Inflammatory macrophage (primary cell): ENCODE measurements at regions not wholly inside any gene's neighbourhood (a gene's known extent, or its start where the extent isn't known, plus 50 kb on each side); places are given as distances from the start of the nearest gene placed in this dataset.

Experiments
- DNase-seq, 2 donors: peaks; one replicate each; pipeline ENCODE4 v3.0.0-alpha.2; 2020 to 2022

GRCh38 chr12:74818412-74818811, 280.8 kb downstream of the ATXN7L3B start:
- DNase-seq: no peak

GRCh38 chr12:74820324-74820723, 282.7 kb downstream of the ATXN7L3B start:
- no peak for DNase-seq

- no peak for DNase-seq
Measured at GRCh38 chr12:74836567-74836966, 298.9 kb downstream of the ATXN7L3B start.

GRCh38 chr12:74846116-74846515, 308.5 kb downstream of the ATXN7L3B start:
- DNase-seq: no peak

- no peak for DNase-seq
Measured at GRCh38 chr12:74847169-74847568, 309.5 kb downstream of the ATXN7L3B start.

DNA sequence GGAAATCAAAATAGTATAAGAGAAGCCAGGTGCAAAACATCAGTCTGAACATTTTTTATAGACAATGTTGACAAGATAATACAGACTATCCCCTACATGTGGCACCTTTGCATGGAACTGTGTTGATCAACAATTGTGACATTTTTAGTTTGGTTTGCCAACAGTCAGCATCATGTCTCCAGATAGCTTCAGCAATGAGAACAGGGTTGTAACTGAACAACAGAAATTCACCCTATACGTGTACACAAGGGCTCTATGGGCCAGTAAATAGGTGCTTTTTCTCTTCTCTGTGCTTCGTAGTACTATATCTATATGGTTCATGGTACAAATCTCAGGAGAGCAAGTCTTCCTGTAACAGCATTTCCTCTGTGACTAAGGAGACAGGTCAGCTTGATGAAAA, 310.4 kb downstream of the ATXN7L3B start:
- DNase-seq: no peak

DNA sequence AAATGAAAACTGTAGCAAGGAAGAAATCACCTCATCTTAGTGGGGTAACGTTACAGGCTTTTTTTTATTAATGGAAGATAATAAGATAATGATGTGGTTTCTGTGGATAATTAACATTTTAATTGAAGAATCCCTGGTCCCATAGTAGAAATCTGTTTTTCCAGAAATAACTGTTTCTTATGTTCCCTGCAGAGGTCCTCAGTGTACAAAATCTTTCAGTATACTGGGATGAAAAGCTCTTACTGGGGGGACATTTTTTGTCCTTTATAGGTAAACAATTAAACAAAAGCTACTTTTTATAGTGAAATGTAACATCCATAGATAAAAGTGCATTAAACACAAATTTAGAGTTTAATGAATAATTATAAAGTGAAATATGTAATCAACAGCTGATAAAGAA, 312.2 kb downstream of the ATXN7L3B start:
- DNase-seq: no peak

DNA sequence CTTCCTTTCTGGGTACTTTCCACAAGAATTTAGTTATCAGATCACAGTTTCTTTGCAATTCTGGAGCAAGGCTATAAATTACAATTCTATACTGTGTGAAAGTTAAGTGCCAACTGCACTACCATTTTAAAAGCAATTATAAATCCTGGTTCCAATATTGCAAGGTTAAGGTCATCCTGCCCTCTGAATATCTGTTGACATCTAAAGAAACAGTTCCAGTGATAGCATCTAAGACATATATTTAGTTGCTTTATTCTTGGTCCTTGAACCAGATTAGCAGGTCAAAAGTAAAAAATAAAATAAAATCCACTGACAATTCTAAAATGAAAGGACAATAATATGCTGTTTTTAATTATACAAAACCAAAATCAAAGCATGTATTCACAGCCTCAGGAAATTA, 334.2 kb downstream of the ATXN7L3B start:
- no peak for DNase-seq

DNA sequence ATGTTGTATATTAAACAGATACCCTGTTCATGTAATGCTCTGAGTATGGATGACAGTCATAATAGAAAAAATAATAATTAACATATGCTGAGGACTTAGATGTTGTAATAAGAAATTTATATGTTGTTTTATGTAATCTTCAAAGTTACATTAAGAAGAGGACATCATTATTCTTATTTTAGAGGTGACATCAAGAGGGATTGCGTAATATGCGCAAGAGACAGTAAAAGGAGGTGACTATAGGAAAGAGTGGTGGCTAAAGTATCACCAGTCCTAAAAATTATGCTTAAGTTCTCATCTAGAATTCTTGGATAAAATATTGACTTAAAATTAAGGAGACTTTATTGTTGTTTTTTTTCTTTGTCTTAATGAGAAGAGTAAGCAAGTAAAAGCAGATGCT, 323.9 kb downstream of the KCNC2 start:
- DNase-seq: no peak

DNA sequence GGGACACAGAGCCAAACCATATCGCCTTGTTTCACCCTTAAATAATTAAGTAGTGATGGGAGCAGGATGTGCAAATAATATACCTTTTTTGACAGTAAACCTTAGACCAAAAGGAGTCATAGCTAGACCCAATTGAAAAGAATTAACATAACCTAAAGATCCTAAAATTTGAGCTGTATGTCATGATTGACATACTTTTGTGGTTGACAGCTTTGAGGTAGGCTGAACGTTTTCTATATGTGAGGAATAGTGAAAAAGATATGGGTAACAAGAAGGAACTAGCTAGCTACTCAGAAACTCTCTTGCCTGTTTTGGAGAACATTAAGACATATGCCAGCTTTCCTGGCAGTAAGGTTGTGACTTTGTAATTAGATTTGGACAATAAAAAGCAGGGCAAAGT, 320.6 kb downstream of the KCNC2 start:
- no peak for DNase-seq

- no peak for DNase-seq
Measured at GRCh38 chr12:74889563-74890236, 319.9 kb downstream of the KCNC2 start.

DNA sequence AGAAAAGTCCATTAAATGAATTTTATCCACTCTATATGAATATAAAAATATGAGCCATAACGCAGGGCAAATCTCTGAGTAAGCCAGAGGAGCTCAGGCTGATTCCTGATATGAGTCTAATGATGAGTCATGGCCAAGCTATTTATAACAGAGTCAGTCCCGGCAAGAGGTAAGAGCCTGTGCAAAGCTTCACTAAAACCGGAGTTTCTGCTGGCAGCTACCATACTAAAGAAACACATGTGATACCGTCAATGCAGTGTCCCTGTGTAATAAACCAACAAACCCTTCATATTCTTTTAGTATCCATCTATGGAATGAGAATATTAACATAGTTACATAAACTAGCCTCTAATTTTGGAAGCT, 319.4 kb downstream of the KCNC2 start:
- no peak for DNase-seq

GRCh38 chr12:74891083-74891668, 318.5 kb downstream of the KCNC2 start:
- DNase-seq: no peak

- no peak for DNase-seq
Measured at GRCh38 chr12:74892057-74892633, 317.5 kb downstream of the KCNC2 start.

- DNase-seq: no peak
Measured at GRCh38 chr12:74896186-74896585, 313.5 kb downstream of the KCNC2 start.

GRCh38 chr12:74897425-74898211, 312.0 kb downstream of the KCNC2 start:
- DNase-seq: no peak

DNA sequence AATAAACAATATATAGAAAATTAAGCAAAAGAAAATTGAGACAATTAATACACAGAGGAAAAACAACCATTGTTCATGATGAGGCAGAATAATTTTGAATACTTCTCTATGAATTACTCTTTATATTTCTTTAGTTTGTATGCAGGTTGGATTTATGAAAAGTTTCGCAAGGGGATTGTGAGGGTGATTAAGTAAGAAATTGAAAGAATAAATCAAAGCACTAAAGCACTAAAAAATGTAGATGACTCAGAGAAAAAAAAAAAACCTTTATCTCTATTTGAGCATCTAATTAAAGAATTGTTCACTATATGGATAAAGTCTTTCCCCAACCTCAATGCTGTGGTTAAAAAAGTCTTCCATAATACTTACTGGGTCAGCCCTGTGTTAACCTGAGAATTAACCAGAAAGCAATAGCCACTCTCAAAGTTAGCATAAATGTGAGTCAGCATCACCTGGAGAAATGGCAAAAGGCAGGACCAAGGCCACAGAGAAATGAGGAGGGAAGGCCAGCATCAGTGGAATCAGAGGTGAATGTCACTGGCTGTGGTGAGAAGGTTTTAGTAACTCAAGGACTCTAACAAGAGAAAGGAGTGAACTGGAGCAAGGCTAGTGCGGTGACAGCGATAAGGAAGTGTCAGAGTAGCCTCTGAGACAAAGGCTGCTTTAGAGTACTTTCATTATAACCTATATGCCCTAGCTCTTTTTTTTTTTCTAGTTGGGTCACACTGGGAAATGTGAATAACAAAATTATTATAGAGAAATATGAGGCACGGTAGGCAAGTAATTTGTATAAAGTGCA, 310.4 kb downstream of the KCNC2 start:
- no peak for DNase-seq

DNA sequence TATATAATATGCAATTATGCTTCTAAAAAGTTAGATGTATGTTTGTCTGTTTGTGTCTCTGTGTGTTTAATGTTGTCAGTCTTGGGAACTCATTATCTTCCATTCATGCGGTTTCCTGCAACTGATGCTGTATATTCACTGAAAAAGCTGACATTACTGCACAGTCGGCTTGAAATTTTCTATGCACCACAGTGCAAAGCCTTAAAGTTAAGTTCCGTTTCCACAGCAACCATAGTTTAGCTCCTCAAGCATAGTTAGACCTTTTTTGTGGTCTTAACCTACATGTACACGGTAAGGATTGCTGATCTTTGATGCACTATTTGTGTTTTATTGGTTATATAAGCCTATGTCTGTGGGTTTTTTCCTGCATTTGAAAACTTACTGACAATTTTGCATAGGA, 309.4 kb downstream of the KCNC2 start:
- no peak for DNase-seq

GRCh38 chr12:74903522-74903921, 306.1 kb downstream of the KCNC2 start:
- DNase-seq: no peak

GRCh38 chr12:74906224-74906623, 303.4 kb downstream of the KCNC2 start:
- no peak for DNase-seq

GRCh38 chr12:74910831-74911230, 298.8 kb downstream of the KCNC2 start:
- no peak for DNase-seq

DNA sequence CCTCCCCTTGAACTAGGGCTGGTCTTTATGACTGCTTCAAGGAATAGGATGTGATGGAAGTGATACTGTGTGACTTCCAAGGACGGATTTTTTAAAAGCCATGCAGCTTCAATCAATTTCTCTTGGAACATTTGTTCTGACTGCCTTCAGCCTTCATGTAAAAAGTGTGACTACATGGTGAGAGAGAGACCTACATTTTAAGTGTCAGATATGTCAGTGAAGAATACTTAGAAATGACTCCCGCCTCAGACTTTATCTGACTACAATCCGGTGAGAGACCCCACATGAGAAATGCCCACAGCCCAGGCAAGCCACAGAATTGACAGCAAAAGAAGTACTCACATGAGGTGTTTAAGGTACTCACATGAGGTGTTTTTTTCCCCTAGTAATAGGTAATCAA, 295.3 kb downstream of the KCNC2 start:
- DNase-seq: no peak

GRCh38 chr12:74915718-74916117, 293.9 kb downstream of the KCNC2 start:
- no peak for DNase-seq
